D721Med (cell line): ENCODE measurements at regions not wholly inside any gene's neighbourhood (a gene's known extent, or its start where the extent isn't known, plus 50 kb on each side); places are given as distances from the start of the nearest gene placed in this dataset.

Experiments used
- DNase-seq: peaks from one replicate; pipeline ENCODE4 v3.0.0; 2011; ENCODE audit warnings: low spot score; ENCODE audit not compliant: insufficient read length
- FAIRE-seq: peaks from 2 replicates; lab custom pipeline; 2011; peaks lifted over from hg19 to GRCh38; lab: Jason Lieb, UNC
- CTCF ChIP-seq: IDR thresholded peaks from 2 replicates; pipeline ENCODE4 v1.5.1; 2012; ENCODE audit warnings: mild to moderate bottlenecking, control low read depth; ENCODE audit not compliant: insufficient read depth; ENCODE audit errors: missing control alignments

GRCh38 chr10:8633909-8634308, 579.4 kb downstream of the GATA3 start:
- TF ChIP-seq CTCF: no peak
- DNase-seq (no peak), FAIRE-seq (no peak)

GRCh38 chr10:8636371-8636770, 581.9 kb downstream of the GATA3 start:
- DNase-seq (no peak), FAIRE-seq (no peak)
- no peak for TF ChIP-seq CTCF

GRCh38 chr10:8637640-8638039, 583.2 kb downstream of the GATA3 start:
- FAIRE-seq: no peak
- no peak for DNase-seq
- no peak for TF ChIP-seq CTCF

- TF ChIP-seq CTCF: no peak
- FAIRE-seq: no peak
- no peak for DNase-seq
Measured at GRCh38 chr10:8638088-8638672, 583.7 kb downstream of the GATA3 start.

- FAIRE-seq: no peak
- DNase-seq: no peak
- no peak for TF ChIP-seq CTCF
Measured at GRCh38 chr10:8639486-8640185, 585.1 kb downstream of the GATA3 start.

- no peak for TF ChIP-seq CTCF
- FAIRE-seq (no peak), DNase-seq (no peak)
Measured at GRCh38 chr10:8640301-8640700, 585.8 kb downstream of the GATA3 start.

- TF ChIP-seq CTCF: no peak
- FAIRE-seq: no peak
- DNase-seq: no peak
Measured at GRCh38 chr10:8640878-8641277, 586.4 kb downstream of the GATA3 start.
